Small intestine (tissue), 7 donors: ENCODE measurements at regions not wholly inside any gene's neighbourhood (a gene's known extent, or its start where the extent isn't known, plus 50 kb on each side); places are given as distances from the start of the nearest gene placed in this dataset.
"Not testable (repeated sequence)": the region's sequence is repeated elsewhere in the genome, so short reads cannot be mapped to it uniquely, and the experiment has no call there.

ENCODE experiments used
- DNase-seq, 2 donors: peaks; one replicate each; pipeline versions ENCODE4 v3.0.0 to v3.0.0-alpha.2; 2013
- FAIRE-seq: peaks from 2 replicates; lab custom pipeline; 2012; peaks lifted over from hg19 to GRCh38; lab: Jason Lieb, UNC
- H3K27ac ChIP-seq, 3 donors: one replicate each; pipeline ENCODE4 v1.5.1; 2013; ENCODE audit warnings: low read length in 2 of 3, mild to moderate bottlenecking in 2 of 3, control low read depth in 1 of 3, inconsistent platforms in 1 of 3, low read depth in 1 of 3, moderate library complexity in 1 of 3
- H3K27me3 ChIP-seq, 3 donors: one replicate each; pipeline ENCODE4 v1.6.1; 2013; ENCODE audit warnings: low read length in 3 of 3, inconsistent platforms in 1 of 3; ENCODE audit not compliant: control insufficient read depth in 3 of 3, insufficient read depth in 3 of 3
- H3K36me3 ChIP-seq, 3 donors: one replicate each; pipeline ENCODE4 v1.6.1; 2013; ENCODE audit warnings: low read length in 3 of 3, inconsistent platforms in 1 of 3, low read depth in 1 of 3, mild to moderate bottlenecking in 1 of 3, moderate library complexity in 1 of 3; ENCODE audit not compliant: control insufficient read depth in 3 of 3, insufficient read depth in 2 of 3
- H3K4me1 ChIP-seq, 3 donors: one replicate each; pipeline ENCODE4 v1.6.1; 2013; ENCODE audit warnings: low read length in 2 of 3, inconsistent platforms in 1 of 3, low read depth in 1 of 3, mild to moderate bottlenecking in 1 of 3, moderate library complexity in 1 of 3; ENCODE audit not compliant: control insufficient read depth in 3 of 3, insufficient read depth in 2 of 3
- H3K4me3 ChIP-seq, 3 donors: one replicate each; pipeline ENCODE4 v1.5.1; 2013; ENCODE audit warnings: low read length in 3 of 3, control low read depth in 1 of 3, inconsistent platforms in 1 of 3, low read depth in 1 of 3, mild to moderate bottlenecking in 1 of 3, moderate library complexity in 1 of 3
- H3K9me3 ChIP-seq, 2 donors: one replicate each; pipeline ENCODE4 v1.6.1; 2013; ENCODE audit warnings: low read depth in 1 of 2, low read length in 1 of 2; ENCODE audit not compliant: control insufficient read depth in 2 of 2, insufficient read depth in 1 of 2
- WGBS, 3 donors: extraction: QIAGEN DNeasy Blood & Tissue Kit; methylation state at CpG; one replicate each; pipeline ENCODE4 v1.1.7; 2013; 5-methylcytosine and 5-hydroxymethylcytosine counted together
- donor health status: healthy with polysubstance abuse.
- donor health status: control.
- donor health status: control.
- donor health status: Bipolar disorder and iron deficiency.
- donor health status: healthy.

DNA sequence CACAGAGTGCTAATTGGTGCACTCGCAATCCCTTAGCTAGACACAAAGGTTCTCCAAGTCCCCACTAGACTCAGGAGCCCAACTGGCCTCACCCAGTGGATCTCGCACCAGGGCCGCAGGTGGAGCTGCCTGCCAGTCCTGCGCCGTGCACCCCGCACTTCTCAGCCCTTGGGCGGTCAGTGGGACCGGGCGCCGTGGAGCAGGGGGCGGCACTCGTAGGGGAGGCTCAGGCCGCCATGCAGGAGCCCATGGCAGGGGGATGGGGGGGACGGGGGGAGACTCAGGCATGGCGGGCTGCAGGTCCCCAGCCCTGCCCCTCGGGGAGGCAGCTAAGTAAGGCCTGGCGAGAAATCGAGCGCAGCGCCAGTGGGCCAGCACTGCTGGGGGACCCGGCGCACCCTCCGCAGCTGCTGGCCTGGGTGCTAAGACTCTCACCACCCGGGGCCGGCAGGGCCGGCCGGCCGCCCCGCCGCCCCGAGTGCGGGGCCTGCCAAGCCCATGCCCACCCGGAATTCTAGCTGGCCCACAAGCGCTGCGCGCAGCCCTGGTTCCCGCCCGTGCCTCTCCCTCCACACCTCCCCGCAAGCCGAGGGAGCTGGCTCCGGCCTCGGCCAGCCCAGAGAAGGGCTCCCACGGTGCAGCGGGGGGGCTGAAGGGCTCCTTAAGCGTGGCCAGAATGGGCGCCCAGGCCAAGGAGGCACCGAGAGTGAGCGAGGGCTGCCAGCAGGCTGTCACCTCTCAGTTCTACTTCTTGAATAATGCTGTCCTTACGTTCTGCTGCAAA lies 258.2 kb downstream of the GALC start:
- H3K9me3 ChIP-seq, H3K27ac ChIP-seq, H3K36me3 ChIP-seq, H3K27me3 ChIP-seq, DNase-seq, H3K4me3 ChIP-seq, H3K4me1 ChIP-seq, FAIRE-seq: not testable (repeated sequence)
- 94 to 97% (median 95%) methylated on average over 29 to 49 of the region's 49 CpGs for WGBS, 3 donors

DNA sequence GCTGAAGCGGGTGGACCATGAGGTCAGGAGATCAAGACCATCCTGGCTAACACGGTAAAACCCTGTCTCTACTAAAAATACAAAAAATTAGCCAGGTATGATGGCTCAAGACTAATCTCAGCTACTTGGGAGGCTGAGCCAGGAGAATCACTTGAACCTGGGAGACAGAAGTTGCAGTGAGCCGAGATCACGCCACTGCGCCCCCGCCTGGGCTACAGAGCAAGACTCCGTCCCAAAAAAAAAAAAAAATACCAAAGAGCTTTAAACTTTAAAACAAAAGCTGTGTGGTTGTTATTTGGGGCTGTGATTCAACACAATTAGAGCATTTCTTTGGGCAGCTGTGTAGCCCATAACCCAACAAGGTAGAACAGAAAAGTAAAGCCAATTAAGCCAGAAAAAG lies 259.9 kb downstream of the GALC start:
- not testable (repeated sequence) for H3K36me3 ChIP-seq, DNase-seq, H3K27ac ChIP-seq, FAIRE-seq, H3K4me3 ChIP-seq, H3K9me3 ChIP-seq, H3K4me1 ChIP-seq, H3K27me3 ChIP-seq
- WGBS, 3 donors, result 83 to 90% (median 88%) methylated on average over 7 of the region's 7 CpGs

DNA sequence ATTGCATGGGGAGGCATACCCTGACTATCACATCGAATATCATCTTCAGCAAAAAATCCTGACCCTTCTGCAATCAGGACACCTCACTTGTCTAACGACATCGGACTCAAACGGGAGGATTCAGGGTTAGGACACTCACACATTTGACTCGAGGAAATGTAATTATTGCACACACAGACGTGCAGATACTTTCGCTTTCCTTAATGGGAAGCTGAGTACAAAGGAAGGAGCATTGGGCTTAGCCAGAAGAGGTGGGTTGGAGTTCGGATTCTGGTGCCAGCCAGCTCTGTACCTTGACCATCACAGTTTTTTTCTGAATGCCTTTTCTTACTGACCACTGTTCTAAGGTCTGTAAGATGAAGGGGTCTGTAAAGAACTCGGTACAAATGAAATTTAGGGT lies 260.4 kb downstream of the GALC start:
- DNase-seq (no peak), FAIRE-seq (no peak)
- Histone ChIP-seq H3K4me1 (no peaks in the 10 kb centered on the region), H3K27ac (no peak overlapping the region), H3K4me3 (no peak overlapping the region), H3K27me3 (no peaks in the 10 kb centered on the region), H3K36me3 (no peaks in the 10 kb centered on the region), H3K9me3 (no peaks in the 10 kb centered on the region)
- WGBS, 3 donors, result 42 to 63% (median 48%) methylated on average over 9 of the region's 9 CpGs

DNA sequence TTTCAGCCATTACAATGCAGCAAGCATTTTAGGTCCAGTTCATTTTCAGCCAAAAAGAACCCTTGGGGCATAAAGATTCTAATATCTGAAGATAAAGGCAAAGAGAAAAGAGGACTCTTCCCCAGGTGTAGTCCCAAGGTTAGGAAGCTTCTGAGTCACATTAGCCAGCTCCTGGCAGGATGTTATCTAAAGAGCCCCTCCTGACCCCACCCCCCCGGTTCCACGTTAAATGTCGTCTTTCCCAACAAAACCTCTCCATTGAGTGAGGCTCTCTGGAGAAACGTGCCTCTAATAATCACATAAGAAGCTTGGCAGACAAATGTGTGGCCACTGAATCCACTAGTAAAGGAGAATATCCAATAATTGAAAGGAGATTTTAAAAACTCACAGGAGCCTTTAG lies 267.7 kb downstream of the GALC start:
- no peak overlapping the region for H3K27ac ChIP-seq
- no peaks in the 10 kb centered on the region for H3K4me1 ChIP-seq
- WGBS, 3 donors, result 70 to 78% (median 74%) methylated on average over 4 of the region's 4 CpGs
- H3K36me3 ChIP-seq, result no peaks in the 10 kb centered on the region
- H3K4me3 ChIP-seq, result no peak overlapping the region
- FAIRE-seq (no peak), DNase-seq (no peak)
- no peaks in the 10 kb centered on the region for H3K9me3 ChIP-seq
- no peaks in the 10 kb centered on the region for H3K27me3 ChIP-seq

DNA sequence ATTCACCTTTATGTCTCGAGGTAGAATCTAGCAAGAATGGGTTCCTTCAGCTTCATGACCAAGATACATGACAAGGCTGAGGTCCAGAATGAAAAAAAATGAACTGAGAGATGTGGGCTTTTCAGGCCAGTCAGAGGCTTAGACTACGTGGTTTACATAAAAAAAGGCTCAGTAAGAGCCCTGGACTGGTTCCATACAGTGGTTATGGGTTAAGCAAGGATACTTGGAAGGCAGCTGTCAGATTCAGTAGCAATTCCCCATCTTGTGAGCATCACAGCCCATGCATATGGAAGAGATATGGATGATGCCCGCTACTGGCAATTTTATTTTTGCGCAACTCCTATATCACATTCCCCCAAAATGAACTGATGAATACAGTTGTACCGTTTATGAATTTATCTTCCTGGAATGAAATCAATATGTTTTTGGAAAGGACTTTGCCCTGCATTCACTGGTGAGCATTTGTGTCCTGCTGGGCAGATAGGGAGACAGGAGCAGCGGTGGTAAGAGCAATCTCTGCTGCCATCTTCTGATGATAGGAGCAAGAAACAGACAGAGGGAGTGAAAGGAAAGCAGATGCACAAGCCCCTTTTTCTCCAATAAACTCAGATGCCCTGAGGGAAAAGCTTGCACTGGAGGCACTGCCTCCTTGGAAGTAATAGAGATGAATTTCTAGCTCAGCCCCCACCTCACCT lies 280.4 kb downstream of the GALC start:
- no peaks in the 10 kb centered on the region for H3K9me3 ChIP-seq
- no peaks in the 10 kb centered on the region for H3K4me1 ChIP-seq
- no peak for DNase-seq
- H3K27me3 ChIP-seq, result no peaks in the 10 kb centered on the region
- H3K27ac ChIP-seq, result no peak overlapping the region
- H3K4me3 ChIP-seq, result no peak overlapping the region
- FAIRE-seq, result no peak
- 55 to 62% (median 57%) methylated on average over 6 of the region's 6 CpGs for WGBS, 3 donors
- no peaks in the 10 kb centered on the region for H3K36me3 ChIP-seq

DNA sequence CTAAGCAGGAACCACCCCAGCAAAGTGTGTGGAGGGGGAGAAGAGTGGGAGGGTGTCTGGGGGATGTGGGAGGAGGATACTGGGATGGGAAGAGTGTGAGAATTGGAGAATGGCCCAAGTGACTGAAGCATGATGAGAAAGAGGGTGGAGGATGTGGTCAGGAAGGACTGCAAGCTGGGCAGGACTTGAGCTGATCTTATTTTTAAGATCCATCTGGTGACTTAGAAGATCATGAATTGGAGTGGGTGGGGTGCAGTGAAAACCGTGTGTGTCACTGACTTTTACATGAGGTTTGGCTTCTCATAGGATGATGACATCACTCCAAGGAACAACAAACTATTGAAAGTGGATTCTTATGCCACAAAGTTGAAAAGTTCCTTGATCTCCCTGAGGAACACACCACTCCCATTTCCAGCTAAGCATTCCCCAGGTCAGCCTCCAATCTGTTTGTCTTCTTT lies 287.5 kb downstream of the GALC start:
- Histone ChIP-seq H3K4me3 (no peak overlapping the region), H3K9me3 (no peaks in the 10 kb centered on the region), H3K27ac (no peak overlapping the region), H3K36me3 (no peaks in the 10 kb centered on the region), H3K27me3 (no peaks in the 10 kb centered on the region), H3K4me1 (no peaks in the 10 kb centered on the region)
- FAIRE-seq (no peak), DNase-seq (no peak)
- WGBS, 3 donors, result 0 to 29% (median 26%) methylated on average over 1 of the region's 1 CpG

DNA sequence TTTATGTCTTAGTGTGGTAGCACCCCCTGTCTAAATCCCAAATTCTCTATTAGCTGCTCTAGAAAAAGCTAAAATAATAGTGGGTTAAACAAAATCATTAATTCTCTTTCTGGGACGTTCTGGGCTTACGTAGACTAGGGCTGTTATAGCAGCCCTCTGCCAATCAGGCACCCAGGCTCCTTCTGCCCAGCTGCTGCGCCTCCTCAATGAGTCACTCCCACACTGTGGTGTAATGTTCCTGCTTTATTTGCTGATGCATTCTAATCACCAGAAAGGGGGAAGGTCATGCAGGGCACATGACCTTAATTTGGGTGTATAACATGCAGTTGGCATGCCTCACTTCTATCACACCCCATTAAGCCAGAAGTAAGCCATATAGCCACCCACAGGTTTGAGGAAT lies 294.5 kb downstream of the GALC start:
- Histone ChIP-seq H3K4me1 (no peaks in the 10 kb centered on the region), H3K36me3 (no peaks in the 10 kb centered on the region), H3K27ac (no peak overlapping the region), H3K9me3 (peaks cover 0 to 2% of the 10 kb centered on the region in 2 donors), H3K4me3 (no peak overlapping the region), H3K27me3 (no peaks in the 10 kb centered on the region)
- FAIRE-seq, result no peak
- DNase-seq, result no peak
- WGBS, 3 donors, result 66 to 78% (median 70%) methylated on average over 3 of the region's 3 CpGs

DNA sequence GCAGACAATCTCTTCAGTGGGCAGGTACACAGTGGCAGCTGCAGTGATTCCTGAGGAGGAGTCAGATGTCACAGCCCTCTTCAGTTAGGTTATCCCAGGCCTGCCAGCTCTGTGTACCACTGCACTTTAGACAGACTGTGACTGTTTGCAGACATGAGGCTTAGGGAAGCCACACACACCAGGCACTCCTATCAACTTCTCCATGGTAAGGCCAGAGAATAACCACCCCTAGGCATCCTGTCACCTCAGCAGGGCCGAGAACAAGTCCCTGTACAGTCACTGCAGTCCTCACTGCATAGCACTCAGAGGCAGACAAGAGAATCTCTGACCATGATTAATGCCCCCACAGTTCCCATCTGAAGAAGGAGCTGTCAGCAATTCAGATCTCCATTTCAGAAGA lies 296.5 kb downstream of the GALC start:
- H3K27me3 ChIP-seq, result no peaks in the 10 kb centered on the region
- no peaks in the 10 kb centered on the region for H3K4me1 ChIP-seq
- 7 to 59% (median 43%) methylated on average over 1 of the region's 1 CpG for WGBS, 3 donors
- H3K4me3 ChIP-seq, result no peak overlapping the region
- H3K9me3 ChIP-seq, result peaks cover 0 to 2% of the 10 kb centered on the region in 2 donors
- no peak overlapping the region for H3K27ac ChIP-seq
- no peak for FAIRE-seq
- no peaks in the 10 kb centered on the region for H3K36me3 ChIP-seq
- no peak for DNase-seq
